Panc1 (cell line): ENCODE measurements at regions not wholly inside any gene's neighbourhood (a gene's known extent, or its start where the extent isn't known, plus 50 kb on each side); places are given as distances from the start of the nearest gene placed in this dataset.

Source experiments
- ATAC-seq: fragments of 200-7000 bp; cut with Tn5 transposase; 2 replicates; pipeline ENCODE4 v1.9.1; 2020; ENCODE audit warnings: mild to moderate bottlenecking, moderate library complexity
- BruUV-seq: library from RNA; stranded (reverse); fragments of 400-500 nt; replicated peaks from 2 replicates; lab custom pipeline; 2021; lab: Mats Ljungman, UMichigan
- CTCF ChIA-PET: fragments of 300-600 bp; sonication (Branson Sonifier 250); formaldehyde crosslinking; loops from one replicate; lab custom pipeline; 2022; ENCODE audit warnings: antibody characterized with exemption; lab: Charles Lee
- POLR2A ChIA-PET: fragments of 300-600 bp; sonication (Branson Sonifier 250); formaldehyde crosslinking; loops from one replicate; lab custom pipeline; 2022; ENCODE audit warnings: antibody characterized with exemption; lab: Charles Lee
- DNase-seq: peaks from one replicate; pipeline ENCODE4 v3.0.0-alpha.2; 2010; ENCODE audit warnings: low read depth, low spot score
- H3K27ac ChIP-seq: 2 replicates; pipeline ENCODE4 v1.5.1; 2011; ENCODE audit warnings: mild to moderate bottlenecking, low read length, inconsistent platforms
- H3K27me3 ChIP-seq: fragments of 200-500 bp; sonication (Bioruptor generic); 2 replicates; pipeline ENCODE4 v1.6.0; 2014; ENCODE audit warnings: low read length, inconsistent platforms; ENCODE audit not compliant: control insufficient read depth, insufficient read depth
- H3K36me3 ChIP-seq: fragments of 200-500 bp; sonication (Bioruptor generic); 2 replicates; pipeline ENCODE4 v1.5.1; 2014; ENCODE audit warnings: inconsistent platforms, mild to moderate bottlenecking, low read length, moderate library complexity; ENCODE audit not compliant: control insufficient read depth, insufficient read depth
- H3K4me1 ChIP-seq: 2 replicates; pipeline ENCODE4 v1.5.1; 2011; ENCODE audit warnings: inconsistent platforms, mild to moderate bottlenecking, low read length, moderate library complexity; ENCODE audit not compliant: control insufficient read depth, insufficient read depth
- H3K4me3 ChIP-seq, 2 experiments: 2 replicates each; pipeline ENCODE4 v1.5.1; 2011 to 2012; ENCODE audit warnings: low read depth in 2 of 2, low read length in 2 of 2, mild to moderate bottlenecking in 2 of 2, inconsistent platforms in 1 of 2, moderate library complexity in 1 of 2
- H3K9me3 ChIP-seq: fragments of 200-500 bp; sonication (Bioruptor generic); 2 replicates; pipeline ENCODE4 v1.5.1; 2014; ENCODE audit warnings: low read depth, mild to moderate bottlenecking, inconsistent platforms, low read length, moderate library complexity; ENCODE audit not compliant: control insufficient read depth, insufficient read depth
- CTCF ChIP-seq: fragments of 450-650 bp; IDR thresholded peaks from 2 replicates; pipeline ENCODE4 v1.5.1; 2017; ENCODE audit warnings: mild to moderate bottlenecking
- POLR2AphosphoS5 ChIP-seq: IDR thresholded peaks from 2 replicates; pipeline ENCODE4 v1.6.1; 2012; ENCODE audit warnings: mild to moderate bottlenecking, low read depth, low read length, moderate library complexity
- SIN3A ChIP-seq: IDR thresholded peaks from 2 replicates; pipeline ENCODE4 v1.6.1; 2012; ENCODE audit warnings: low read depth, mild to moderate bottlenecking, low read length, moderate library complexity, borderline replicate concordance; ENCODE audit not compliant: insufficient read depth
- TCF7L2 ChIP-seq: IDR thresholded peaks from 2 replicates; pipeline ENCODE4 v1.6.1; 2011; ENCODE audit warnings: mild to moderate bottlenecking, low read depth, low read length, inconsistent platforms
- in situ Hi-C: cut with HindIII; loops from 2 replicates; pipeline ENCODE4 v1.10.0; 2016; ENCODE audit warnings: low sequenced_read_pairs, low pct_unique_long_range_greater_than_20kb
- intact Hi-C: fragments of 100-400 bp; cut with micrococcal nuclease; formaldehyde crosslinking; loops from one replicate; pipeline ENCODE4 v1.10.0; 2022; ENCODE audit not compliant: unreplicated experiment
- TF ChIP-seq, protein P1 (sequence below), 2 experiments: IDR thresholded peaks; 2 replicates each; pipeline ENCODE4 v1.6.1; 2011 to 2012; ENCODE audit warnings: low read depth in 2 of 2, control low read depth in 1 of 2, low read length in 1 of 2, mild to moderate bottlenecking in 1 of 2, moderate library complexity in 1 of 2; ENCODE audit not compliant: insufficient read depth in 1 of 2

GRCh38 chr3:154701055-154701454 lies 271.1 kb upstream of the GPR149 start:
- ChIA-PET CTCF (no interaction called here), POLR2A (no interaction called here)
- BruUV-seq, result no TSS peak
- Histone ChIP-seq H3K4me3 (no peak overlapping the region), H3K36me3 (no peaks in the 10 kb centered on the region), H3K27ac (no peak overlapping the region), H3K9me3 (no peaks in the 10 kb centered on the region), H3K4me1 (no peaks in the 10 kb centered on the region), H3K27me3 (no peaks in the 10 kb centered on the region)
- in situ Hi-C loops, result no loop called here
- intact Hi-C loops, result no loop called here
- TF ChIP-seq CTCF (no peak), TCF7L2 (no peak), POLR2AphosphoS5 (no peak), SIN3A (no peak)
- TF ChIP-seq, protein P1, sequence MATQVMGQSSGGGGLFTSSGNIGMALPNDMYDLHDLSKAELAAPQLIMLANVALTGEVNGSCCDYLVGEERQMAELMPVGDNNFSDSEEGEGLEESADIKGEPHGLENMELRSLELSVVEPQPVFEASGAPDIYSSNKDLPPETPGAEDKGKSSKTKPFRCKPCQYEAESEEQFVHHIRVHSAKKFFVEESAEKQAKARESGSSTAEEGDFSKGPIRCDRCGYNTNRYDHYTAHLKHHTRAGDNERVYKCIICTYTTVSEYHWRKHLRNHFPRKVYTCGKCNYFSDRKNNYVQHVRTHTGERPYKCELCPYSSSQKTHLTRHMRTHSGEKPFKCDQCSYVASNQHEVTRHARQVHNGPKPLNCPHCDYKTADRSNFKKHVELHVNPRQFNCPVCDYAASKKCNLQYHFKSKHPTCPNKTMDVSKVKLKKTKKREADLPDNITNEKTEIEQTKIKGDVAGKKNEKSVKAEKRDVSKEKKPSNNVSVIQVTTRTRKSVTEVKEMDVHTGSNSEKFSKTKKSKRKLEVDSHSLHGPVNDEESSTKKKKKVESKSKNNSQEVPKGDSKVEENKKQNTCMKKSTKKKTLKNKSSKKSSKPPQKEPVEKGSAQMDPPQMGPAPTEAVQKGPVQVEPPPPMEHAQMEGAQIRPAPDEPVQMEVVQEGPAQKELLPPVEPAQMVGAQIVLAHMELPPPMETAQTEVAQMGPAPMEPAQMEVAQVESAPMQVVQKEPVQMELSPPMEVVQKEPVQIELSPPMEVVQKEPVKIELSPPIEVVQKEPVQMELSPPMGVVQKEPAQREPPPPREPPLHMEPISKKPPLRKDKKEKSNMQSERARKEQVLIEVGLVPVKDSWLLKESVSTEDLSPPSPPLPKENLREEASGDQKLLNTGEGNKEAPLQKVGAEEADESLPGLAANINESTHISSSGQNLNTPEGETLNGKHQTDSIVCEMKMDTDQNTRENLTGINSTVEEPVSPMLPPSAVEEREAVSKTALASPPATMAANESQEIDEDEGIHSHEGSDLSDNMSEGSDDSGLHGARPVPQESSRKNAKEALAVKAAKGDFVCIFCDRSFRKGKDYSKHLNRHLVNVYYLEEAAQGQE (IDR thresholded peaks at IDR 0.05; ENCODE audit: insufficient read depth in 1 of 2, low read depth in 2 of 2, low read length in 1 of 2), result no peak
- DNase-seq, result no peak
- no peak for ATAC-seq

GRCh38 chr3:154690413-154690812 lies 260.4 kb upstream of the GPR149 start:
- POLR2A ChIA-PET, result no interaction called here
- in situ Hi-C loops, result no loop called here
- H3K4me1 ChIP-seq, result no peaks in the 10 kb centered on the region

More at GRCh38 chr3:154690413-154690812, 260.4 kb upstream of the GPR149 start:
- intact Hi-C loops, result no loop called here
- no peak overlapping the region for H3K4me3 ChIP-seq
- BruUV-seq, result no TSS peak
- no peak for TF ChIP-seq SIN3A
- TF ChIP-seq, protein P1 (IDR thresholded peaks at IDR 0.05; ENCODE audit: insufficient read depth in 1 of 2, low read depth in 2 of 2, low read length in 1 of 2), result no peak
- TF ChIP-seq TCF7L2, result no peak
- TF ChIP-seq CTCF, result no peak
- no peak for TF ChIP-seq POLR2AphosphoS5
- 0 out of 2 replicates have a peak, but pooled peaks cover 6% of the 10 kb centered on the region for H3K9me3 ChIP-seq
- ATAC-seq (no peak), DNase-seq (no peak)
- no peaks in the 10 kb centered on the region for H3K27me3 ChIP-seq
- CTCF ChIA-PET, result no interaction called here
- H3K36me3 ChIP-seq, result no peaks in the 10 kb centered on the region; the same call in 1 of the 2 replicates
- H3K27ac ChIP-seq, result no peak overlapping the region
